Mesothelial cell of epicardium (in vitro differentiated cells): ENCODE measurements at regions not wholly inside any gene's neighbourhood (a gene's known extent, or its start where the extent isn't known, plus 50 kb on each side); places are given as distances from the start of the nearest gene placed in this dataset.
"Not testable (repeated sequence)": the region's sequence is repeated elsewhere in the genome, so short reads cannot be mapped to it uniquely, and the experiment has no call there.

Experiments
- DNase-seq, 2 experiments: peaks; one replicate each; pipeline ENCODE4 v3.0.0; 2021; ENCODE audit warnings: low spot score in 2 of 2; ENCODE audit not compliant: unreplicated experiment in 2 of 2
- H3K27ac Mint-ChIP-seq: 2 replicates; pipeline ENCODE4 v1.8.0; 2021; ENCODE audit warnings: mixed read lengths
- H3K27me3 Mint-ChIP-seq: 2 replicates; pipeline ENCODE4 v1.8.0; 2021; ENCODE audit warnings: low read depth, mixed read lengths
- H3K36me3 Mint-ChIP-seq: 2 replicates; pipeline ENCODE4 v1.8.0; 2021; ENCODE audit warnings: mixed read lengths
- H3K4me1 Mint-ChIP-seq: 2 replicates; pipeline ENCODE4 v1.8.0; 2021; ENCODE audit warnings: mixed read lengths
- H3K4me3 Mint-ChIP-seq: 2 replicates; pipeline ENCODE4 v1.8.0; 2021; ENCODE audit warnings: mild to moderate bottlenecking, moderate library complexity, mixed read lengths
- H3K9me3 Mint-ChIP-seq: 2 replicates; pipeline ENCODE4 v1.8.0; 2021; ENCODE audit warnings: mixed read lengths
- CTCF ChIP-seq: fragments of 200-600 bp; sonication (generic); IDR thresholded peaks from one replicate; pipeline ENCODE4 v1.5.0; 2021; ENCODE audit warnings: antibody characterized with exemption; ENCODE audit not compliant: unreplicated experiment

- no peaks in the 10 kb centered on the region for H3K36me3 Mint-ChIP-seq
- TF ChIP-seq CTCF = no peak
- no peaks in the 10 kb centered on the region for H3K9me3 Mint-ChIP-seq
- H3K27me3 Mint-ChIP-seq = no peaks in the 10 kb centered on the region
- no peak overlapping the region for H3K27ac Mint-ChIP-seq
- peaks cover 18% of the 10 kb centered on the region for H3K4me1 Mint-ChIP-seq
- H3K4me3 Mint-ChIP-seq = no peak overlapping the region
- no peak for DNase-seq
Measured at GRCh38 chrX:1803741-1804140, 188.9 kb downstream of the ASMT start.

GRCh38 chrX:1807301-1807731 lies 192.5 kb downstream of the ASMT start:
- peaks cover 7% of the 10 kb centered on the region for H3K4me1 Mint-ChIP-seq
- peak overlapping the region; percentile 30 for H3K4me3 Mint-ChIP-seq
- H3K27ac Mint-ChIP-seq = no peak overlapping the region
- no peaks in the 10 kb centered on the region for H3K36me3 Mint-ChIP-seq
- TF ChIP-seq CTCF = no peak
- no peaks in the 10 kb centered on the region for H3K9me3 Mint-ChIP-seq
- no peak for DNase-seq
- peaks cover 3% of the 10 kb centered on the region for H3K27me3 Mint-ChIP-seq

- Mint-ChIP-seq H3K4me3 (no peak overlapping the region), H3K9me3 (no peaks in the 10 kb centered on the region), H3K36me3 (no peaks in the 10 kb centered on the region), H3K27ac (no peak overlapping the region), H3K27me3 (peaks cover 3% of the 10 kb centered on the region), H3K4me1 (peaks cover 7% of the 10 kb centered on the region)
- no peak for DNase-seq
- no peak for TF ChIP-seq CTCF
Measured at GRCh38 chrX:1809581-1809980, 194.7 kb downstream of the ASMT start.

- Mint-ChIP-seq H3K36me3 (no peaks in the 10 kb centered on the region), H3K4me1 (no peaks in the 10 kb centered on the region), H3K27ac (no peak overlapping the region), H3K27me3 (peaks cover 3% of the 10 kb centered on the region), H3K9me3 (peaks cover 8% of the 10 kb centered on the region), H3K4me3 (no peak overlapping the region)
- no peak for TF ChIP-seq CTCF
- DNase-seq = no peak
Measured at GRCh38 chrX:1813809-1814208, 198.9 kb downstream of the ASMT start.

GRCh38 chrX:1815456-1816175 lies 200.8 kb downstream of the ASMT start:
- H3K4me3 Mint-ChIP-seq = no peak overlapping the region
- no peaks in the 10 kb centered on the region for H3K36me3 Mint-ChIP-seq
- H3K9me3 Mint-ChIP-seq = peaks cover 12% of the 10 kb centered on the region
- H3K4me1 Mint-ChIP-seq = no peaks in the 10 kb centered on the region
- no peak overlapping the region for H3K27ac Mint-ChIP-seq
- no peak for TF ChIP-seq CTCF
- no peak for DNase-seq
- H3K27me3 Mint-ChIP-seq = no peaks in the 10 kb centered on the region

- H3K27ac Mint-ChIP-seq, H3K36me3 Mint-ChIP-seq, DNase-seq, H3K4me1 Mint-ChIP-seq, H3K27me3 Mint-ChIP-seq, H3K4me3 Mint-ChIP-seq: not testable (repeated sequence)
- H3K9me3 Mint-ChIP-seq = peaks cover 12% of the 10 kb centered on the region
Measured at GRCh38 chrX:1816387-1816982, 201.6 kb downstream of the ASMT start.
